Parathyroid adenoma (tissue), 2 donors: ENCODE measurements at regions not wholly inside any gene's neighbourhood (a gene's known extent, or its start where the extent isn't known, plus 50 kb on each side); places are given as distances from the start of the nearest gene placed in this dataset.

Experiments used
- H2AFZ ChIP-seq: fragments of 300-600 bp; sonication (generic); one replicate; pipeline ENCODE4 v1.7.0; 2017; ENCODE audit warnings: antibody characterized with exemption, mild to moderate bottlenecking
- H3K27ac ChIP-seq: fragments of 300-600 bp; sonication (generic); one replicate; pipeline ENCODE4 v1.7.0; 2017
- H3K27me3 ChIP-seq: fragments of 300-600 bp; sonication (generic); one replicate; pipeline ENCODE4 v1.7.0; 2017; ENCODE audit warnings: low read length; ENCODE audit not compliant: control insufficient read depth, insufficient read depth
- H3K36me3 ChIP-seq: fragments of 300-600 bp; sonication (generic); one replicate; pipeline ENCODE4 v1.7.0; 2017; ENCODE audit warnings: low read length; ENCODE audit not compliant: control insufficient read depth, insufficient read depth
- H3K4me1 ChIP-seq: fragments of 300-600 bp; sonication (generic); one replicate; pipeline ENCODE4 v1.7.0; 2017; ENCODE audit warnings: control low read depth
- H3K4me2 ChIP-seq: fragments of 300-600 bp; sonication (generic); one replicate; pipeline ENCODE4 v1.7.0; 2017; ENCODE audit warnings: low read length
- H3K4me3 ChIP-seq: fragments of 300-600 bp; sonication (generic); one replicate; pipeline ENCODE4 v1.7.0; 2017; ENCODE audit warnings: low read depth, low read length
- H3K79me2 ChIP-seq: fragments of 300-600 bp; sonication (generic); one replicate; pipeline ENCODE4 v1.7.0; 2017; ENCODE audit warnings: control low read depth
- H3K9ac ChIP-seq: fragments of 300-600 bp; sonication (generic); one replicate; pipeline ENCODE4 v1.7.0; 2017; ENCODE audit warnings: mild to moderate bottlenecking
- H3K9me3 ChIP-seq: fragments of 300-600 bp; sonication (generic); one replicate; pipeline ENCODE4 v1.7.0; 2017; ENCODE audit warnings: low read length; ENCODE audit not compliant: control insufficient read depth
- CTCF ChIP-seq: fragments of 300-600 bp; sonication (generic); IDR thresholded peaks from one replicate; pipeline ENCODE4 v1.7.0; 2017; ENCODE audit warnings: antibody characterized with exemption, mild to moderate bottlenecking
- donor health status: primary hyperparathyroidism.

GRCh38 chr12:84243686-84244085, 668.9 kb downstream of the SLC6A15 start:
- Histone ChIP-seq H3K27ac (no peak overlapping the region), H3K36me3 (no peaks in the 10 kb centered on the region), H3K27me3 (no peaks in the 10 kb centered on the region), H3K9ac (no peak overlapping the region), H3K4me3 (no peak overlapping the region), H3K79me2 (no peaks in the 10 kb centered on the region), H3K4me2 (no peak overlapping the region), H3K4me1 (no peaks in the 10 kb centered on the region), H2AFZ (no peak overlapping the region), H3K9me3 (no peaks in the 10 kb centered on the region)
- TF ChIP-seq CTCF: no peak

- H3K4me2 ChIP-seq: no peak overlapping the region
- no peak for TF ChIP-seq CTCF
- H2AFZ ChIP-seq: no peak overlapping the region
- H3K9me3 ChIP-seq: no peaks in the 10 kb centered on the region
- no peaks in the 10 kb centered on the region for H3K36me3 ChIP-seq
- H3K4me3 ChIP-seq: no peak overlapping the region
- no peak overlapping the region for H3K27ac ChIP-seq
- H3K79me2 ChIP-seq: no peaks in the 10 kb centered on the region
- no peak overlapping the region for H3K9ac ChIP-seq
- H3K27me3 ChIP-seq: no peaks in the 10 kb centered on the region
- no peaks in the 10 kb centered on the region for H3K4me1 ChIP-seq
These were observed 689.8 kb downstream of the SLC6A15 start for GRCh38 chr12:84222841-84223240.

GRCh38 chr12:84218406-84218805, 694.2 kb downstream of the SLC6A15 start:
- no peaks in the 10 kb centered on the region for H3K9me3 ChIP-seq
- H3K79me2 ChIP-seq: no peaks in the 10 kb centered on the region
- H3K4me2 ChIP-seq: no peak overlapping the region

GRCh38 chr12:84201976-84202375, 710.6 kb downstream of the SLC6A15 start:
- Histone ChIP-seq H3K27ac (no peak overlapping the region), H3K9ac (no peak overlapping the region), H2AFZ (no peak overlapping the region), H3K4me1 (no peaks in the 10 kb centered on the region), H3K27me3 (no peaks in the 10 kb centered on the region), H3K4me3 (no peak overlapping the region), H3K36me3 (no peaks in the 10 kb centered on the region), H3K4me2 (no peak overlapping the region), H3K9me3 (no peaks in the 10 kb centered on the region), H3K79me2 (no peaks in the 10 kb centered on the region)
- TF ChIP-seq CTCF: no peak

More at GRCh38 chr12:84218406-84218805, 694.2 kb downstream of the SLC6A15 start:
- Histone ChIP-seq H3K27me3 (no peaks in the 10 kb centered on the region), H2AFZ (no peak overlapping the region), H3K4me3 (no peak overlapping the region), H3K36me3 (no peaks in the 10 kb centered on the region), H3K4me1 (no peaks in the 10 kb centered on the region), H3K9ac (no peak overlapping the region), H3K27ac (no peak overlapping the region)
- no peak for TF ChIP-seq CTCF

GRCh38 chr12:84198294-84198946, 714.2 kb downstream of the SLC6A15 start:
- H3K79me2 ChIP-seq: no peaks in the 10 kb centered on the region
- H3K27ac ChIP-seq: no peak overlapping the region
- no peak overlapping the region for H3K4me2 ChIP-seq
- no peaks in the 10 kb centered on the region for H3K4me1 ChIP-seq
- no peaks in the 10 kb centered on the region for H3K27me3 ChIP-seq
- no peaks in the 10 kb centered on the region for H3K9me3 ChIP-seq
- no peak for TF ChIP-seq CTCF
- H3K4me3 ChIP-seq: no peak overlapping the region
- H3K36me3 ChIP-seq: no peaks in the 10 kb centered on the region
- H2AFZ ChIP-seq: no peak overlapping the region
- no peak overlapping the region for H3K9ac ChIP-seq
